Hematopoietic multipotent progenitor cell (in vitro differentiated cells): ENCODE measurements at regions not wholly inside any gene's neighbourhood (a gene's known extent, or its start where the extent isn't known, plus 50 kb on each side); places are given as distances from the start of the nearest gene placed in this dataset.

ENCODE experiments used
- DNase-seq, 3 donors: peaks; one replicate each; pipeline ENCODE4 v3.0.0-alpha.2; 2011 to 2015; ENCODE audit warnings: low read depth in 2 of 3, low spot score in 2 of 3

DNA sequence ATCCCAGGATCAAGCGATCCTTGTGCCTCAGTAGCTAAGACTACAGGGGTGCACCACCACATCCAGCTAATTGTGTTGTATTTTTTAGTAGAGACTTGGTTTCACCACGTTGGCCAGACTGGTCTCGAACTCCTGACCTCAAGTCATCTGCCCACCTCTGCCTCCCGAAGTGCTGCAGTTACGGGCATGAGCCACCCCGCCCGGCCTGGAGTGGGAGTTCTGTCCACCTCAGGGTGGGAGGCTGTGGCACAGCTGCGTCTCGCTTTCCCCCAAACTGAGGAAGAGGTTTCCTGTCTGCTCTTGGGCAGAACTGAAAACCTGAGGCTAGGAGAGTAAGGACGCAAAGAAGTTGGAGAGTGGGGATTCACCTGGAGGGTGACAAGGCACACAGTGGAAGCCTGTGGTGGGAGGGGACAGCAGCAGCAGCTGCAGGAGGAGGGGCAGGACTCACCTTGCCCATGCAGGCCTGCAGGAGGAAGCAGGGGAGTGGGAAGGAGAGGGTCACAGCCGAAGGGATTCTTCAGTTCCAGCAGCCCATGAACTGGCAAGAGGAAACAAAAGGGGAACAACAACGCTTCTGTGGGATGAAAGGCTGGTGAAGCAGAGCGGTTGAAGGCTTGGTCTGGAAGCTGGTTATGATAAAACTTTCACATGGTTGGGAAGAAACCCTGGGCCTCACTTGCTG, 181.4 kb downstream of the GAS1 start:
- no peak for DNase-seq

DNA sequence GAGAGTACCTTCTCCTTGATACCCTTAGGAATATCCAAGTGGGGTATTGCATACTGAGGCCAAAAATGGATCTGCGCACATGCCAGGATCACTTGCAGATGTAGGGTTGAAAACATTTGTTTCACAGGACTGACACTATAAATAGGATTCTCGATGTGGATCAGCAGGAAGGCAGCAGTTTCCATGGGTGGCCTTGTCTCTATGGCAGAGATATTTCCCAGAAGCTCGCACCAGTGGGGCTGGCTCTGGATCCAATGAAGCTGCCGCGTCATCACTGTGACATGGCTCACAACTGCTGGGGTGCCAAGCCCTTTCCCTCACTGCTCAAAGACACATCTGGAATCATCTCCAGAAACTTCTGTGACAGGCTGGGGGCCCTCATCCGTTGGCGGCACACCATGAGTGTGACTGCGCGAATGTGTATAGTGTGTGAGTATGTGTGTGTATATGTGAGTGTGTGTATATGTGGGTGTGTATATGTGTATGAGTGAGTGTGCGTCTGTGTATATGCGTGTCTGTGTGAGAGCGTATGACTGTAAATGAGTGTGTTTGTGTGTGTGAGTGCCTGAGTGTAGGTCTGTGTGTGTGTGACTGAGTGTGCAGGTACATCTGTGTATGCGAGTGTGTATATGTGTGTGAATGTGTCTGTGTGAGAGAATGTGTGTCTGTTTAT, 182.5 kb downstream of the GAS1 start:
- DNase-seq, result no peak

GRCh38 chr9:86764221-86764624, 183.1 kb downstream of the GAS1 start:
- DNase-seq, result no peak

- DNase-seq, result no peak
Measured at GRCh38 chr9:86763791-86764190, 183.5 kb downstream of the GAS1 start.

DNA sequence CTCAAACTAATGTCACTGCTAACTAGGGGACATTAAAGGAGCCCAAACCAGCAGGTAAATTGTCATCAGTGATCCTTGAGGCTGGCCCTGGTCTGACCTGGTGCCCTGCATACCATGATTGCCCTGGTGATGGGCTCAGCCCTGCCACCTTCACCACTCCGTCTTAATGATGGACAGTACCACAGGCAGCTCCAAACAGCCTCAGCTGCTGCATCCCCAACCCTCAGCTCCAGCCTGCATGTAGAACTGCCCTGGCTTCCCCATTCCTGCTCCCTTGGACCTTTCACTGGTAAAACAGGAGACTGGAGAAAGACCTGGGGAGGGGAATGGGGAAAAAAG, 190.0 kb downstream of the GAS1 start:
- no peak for DNase-seq

DNA sequence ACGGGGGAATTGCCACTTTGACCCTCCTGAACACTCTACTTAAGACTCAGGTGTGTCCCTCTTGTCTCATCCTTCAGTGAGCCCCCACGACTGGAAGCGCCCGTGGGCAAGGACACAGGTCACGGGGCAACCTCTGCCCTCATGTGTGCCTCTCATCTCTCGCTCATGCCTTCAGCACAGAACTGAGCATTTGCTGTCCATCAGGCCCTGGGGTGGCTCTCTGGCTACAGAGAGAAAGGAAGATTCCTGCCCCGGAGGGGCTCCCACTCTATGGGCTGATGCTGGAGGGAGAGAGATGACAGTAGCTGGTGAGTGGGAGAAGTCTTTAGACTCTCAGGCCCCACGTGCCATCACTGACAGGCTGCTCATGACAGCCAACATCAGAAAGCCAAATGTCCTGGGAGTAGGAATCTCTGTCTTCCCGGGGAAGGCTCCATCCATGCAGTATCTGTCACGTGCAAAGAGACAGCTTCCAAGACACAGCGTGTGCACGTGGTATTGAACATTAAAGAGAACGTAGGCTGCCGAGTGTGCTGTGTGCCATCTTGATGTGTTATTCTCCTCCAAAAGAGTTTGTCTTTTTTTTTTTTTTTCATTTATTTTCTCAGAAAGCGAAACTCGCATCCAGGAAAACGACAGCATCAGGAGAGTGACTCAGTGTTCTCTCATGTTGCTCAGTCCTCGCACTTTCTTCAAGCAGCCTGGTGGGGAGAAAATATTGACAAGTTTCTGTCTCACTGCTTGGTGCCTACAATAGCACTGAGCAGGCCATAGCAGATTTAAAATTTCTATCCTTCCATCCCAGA, 190.5 kb downstream of the GAS1 start:
- no peak for DNase-seq

GRCh38 chr9:86755561-86755941, 191.8 kb downstream of the GAS1 start:
- no peak for DNase-seq

DNA sequence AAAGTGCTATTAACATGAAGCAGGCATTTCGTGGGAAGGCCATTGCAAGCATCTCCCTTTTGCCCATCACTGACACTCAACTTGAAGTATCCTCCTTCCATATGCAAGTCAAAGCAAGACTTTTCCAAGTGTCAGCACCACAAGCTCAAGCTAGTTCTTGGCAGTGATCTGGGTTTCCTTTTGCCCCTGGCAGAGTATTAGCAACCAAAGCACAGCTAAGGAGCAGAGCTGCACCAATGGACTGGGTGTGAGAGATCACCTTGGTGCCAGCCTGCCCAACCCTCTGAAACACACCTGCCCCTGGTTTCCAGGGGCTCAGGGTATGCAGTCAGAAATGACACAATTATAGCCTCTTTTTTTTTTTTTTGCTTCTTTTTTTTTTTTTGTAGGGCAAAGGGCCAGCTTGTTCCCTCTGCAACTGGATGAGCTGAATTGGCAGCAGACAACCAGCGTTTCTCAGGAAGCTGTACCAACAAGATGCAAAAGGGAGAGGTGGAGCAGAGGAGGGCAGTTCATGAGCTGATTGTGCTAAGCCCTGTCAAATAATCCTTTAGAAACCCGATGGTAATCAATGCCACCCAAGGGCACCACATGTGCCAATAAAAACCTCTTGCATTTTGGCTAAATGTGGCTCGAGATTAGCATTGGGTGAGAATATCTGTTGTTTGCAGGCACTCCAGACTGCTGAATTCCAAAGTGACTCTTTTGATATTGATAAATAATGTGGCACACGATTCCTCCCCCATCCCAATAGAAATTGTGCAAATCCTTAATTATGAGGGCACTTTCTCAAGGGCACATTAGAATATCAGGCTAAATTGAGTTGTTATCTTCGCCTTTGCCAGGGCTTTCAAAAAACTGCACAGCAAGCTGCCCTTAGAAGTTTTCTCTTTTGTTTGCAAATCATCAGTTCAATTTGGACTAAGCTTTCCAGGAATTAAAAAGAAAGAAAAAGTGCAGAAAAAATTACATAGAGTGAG, 192.4 kb downstream of the GAS1 start:
- DNase-seq, result no peak

DNA sequence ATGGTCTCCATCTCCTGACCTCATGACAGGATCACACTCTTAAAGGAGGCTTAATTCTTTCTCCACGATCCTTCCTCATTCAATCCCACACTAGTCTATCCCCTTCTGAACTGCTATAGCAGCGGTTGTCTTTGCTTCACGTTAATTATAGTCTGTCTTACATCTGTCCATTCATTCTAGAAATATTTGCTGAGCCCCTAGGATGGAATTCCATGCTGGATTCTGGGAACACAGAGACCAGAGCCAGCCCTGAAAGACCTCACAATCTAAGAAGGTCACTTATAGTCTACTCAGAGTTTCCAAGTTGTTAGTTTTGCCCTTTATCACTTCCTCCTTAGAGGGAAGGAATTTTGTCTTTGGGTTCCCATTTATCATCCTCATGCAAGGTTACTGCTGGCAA, 193.5 kb downstream of the GAS1 start:
- DNase-seq, result no peak

GRCh38 chr9:86752733-86753132, 194.6 kb downstream of the GAS1 start:
- DNase-seq, result no peak

DNA sequence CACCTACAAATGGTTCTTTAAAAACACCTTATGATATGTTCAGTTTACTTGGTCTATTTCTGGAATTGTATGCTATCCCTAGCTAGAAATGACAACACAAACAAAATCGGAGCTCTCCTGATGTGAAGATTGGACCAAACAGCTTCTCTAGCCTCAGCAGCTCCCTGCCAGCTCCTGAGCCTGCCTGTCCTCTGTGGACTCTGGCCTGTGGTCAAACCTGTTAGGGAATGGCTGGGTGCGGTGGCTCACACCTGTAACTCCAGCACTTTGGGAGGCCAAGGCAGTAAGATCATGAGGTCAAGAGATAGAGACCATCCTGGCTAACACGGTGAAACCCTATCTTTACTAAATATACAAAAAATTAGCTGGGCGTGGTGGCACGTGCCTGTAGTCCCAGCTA, 195.3 kb downstream of the GAS1 start:
- DNase-seq, result no peak

DNA sequence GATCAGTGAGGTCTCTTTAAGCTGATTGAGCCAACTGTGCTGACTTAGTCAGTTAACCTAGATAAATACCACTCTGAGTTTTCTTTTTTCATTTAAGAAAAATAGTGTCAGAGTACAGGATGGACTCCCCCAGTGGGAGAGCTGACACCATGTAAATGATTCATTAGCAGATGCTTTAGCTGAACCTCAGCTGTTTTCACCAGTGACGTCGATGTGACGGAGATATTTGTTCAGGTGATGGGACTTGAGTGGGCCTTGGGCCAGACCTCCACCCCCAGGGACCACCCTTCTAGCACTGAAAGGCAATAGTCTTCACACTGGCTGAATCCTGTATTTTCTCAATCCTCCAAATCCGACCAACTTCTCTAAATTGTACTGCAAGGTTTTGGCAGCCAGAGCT, 196.1 kb downstream of the GAS1 start:
- no peak for DNase-seq

- no peak for DNase-seq
Measured at GRCh38 chr9:86749894-86750255, 197.4 kb downstream of the GAS1 start.

DNA sequence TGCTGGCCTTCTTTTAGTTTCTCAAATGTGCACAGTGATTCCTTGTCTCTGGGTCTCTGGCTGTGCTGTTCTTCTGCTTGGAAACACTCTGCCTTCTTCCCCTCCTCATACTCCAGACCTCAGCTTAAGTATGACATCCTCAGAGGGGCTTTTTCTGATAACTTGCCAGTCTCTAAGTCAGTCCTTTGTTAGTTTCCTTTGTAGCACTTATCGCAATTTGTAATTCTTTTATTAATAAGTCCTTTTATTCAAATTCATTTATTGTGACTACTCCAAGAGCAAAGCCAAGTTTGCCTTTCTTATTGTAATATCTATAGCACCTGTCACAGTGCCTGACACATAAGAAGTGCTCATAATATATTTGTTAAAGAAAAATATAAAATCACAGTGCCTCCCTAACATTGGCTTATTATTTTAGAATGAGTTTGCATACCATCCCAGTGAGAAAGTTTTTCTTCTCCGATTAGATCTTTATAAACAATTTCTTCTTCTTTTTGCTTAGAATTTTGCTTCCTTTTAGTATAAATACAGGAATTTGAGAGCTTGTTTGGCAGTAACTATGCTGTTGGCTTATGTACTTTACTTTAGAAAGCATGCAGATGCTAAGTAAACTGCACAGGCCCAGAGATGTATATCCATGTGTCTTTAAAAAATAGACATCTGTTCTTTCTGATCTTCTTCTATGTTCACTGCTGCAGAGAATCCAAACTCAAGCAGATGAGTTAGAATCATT, 198.0 kb downstream of the GAS1 start:
- DNase-seq, result no peak

DNA sequence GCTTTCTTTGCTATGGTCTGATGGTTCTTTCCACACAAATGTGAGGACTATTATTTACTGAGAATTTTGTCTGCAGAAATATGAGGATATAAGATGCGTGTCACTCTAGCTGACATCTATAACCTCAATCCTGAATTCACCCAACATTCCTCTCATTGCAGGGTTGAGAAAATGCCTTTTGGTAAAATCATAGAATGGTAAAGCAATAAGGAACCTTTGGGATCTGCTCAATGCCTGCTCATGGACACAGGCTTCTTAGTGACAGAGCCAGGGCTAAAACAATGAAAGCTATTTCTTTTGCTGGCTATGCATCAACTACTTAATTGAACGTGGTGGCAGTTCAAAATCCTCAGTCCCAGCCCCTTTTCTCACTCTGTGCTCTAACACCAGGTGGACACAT, 199.6 kb downstream of the GAS1 start:
- no peak for DNase-seq

DNA sequence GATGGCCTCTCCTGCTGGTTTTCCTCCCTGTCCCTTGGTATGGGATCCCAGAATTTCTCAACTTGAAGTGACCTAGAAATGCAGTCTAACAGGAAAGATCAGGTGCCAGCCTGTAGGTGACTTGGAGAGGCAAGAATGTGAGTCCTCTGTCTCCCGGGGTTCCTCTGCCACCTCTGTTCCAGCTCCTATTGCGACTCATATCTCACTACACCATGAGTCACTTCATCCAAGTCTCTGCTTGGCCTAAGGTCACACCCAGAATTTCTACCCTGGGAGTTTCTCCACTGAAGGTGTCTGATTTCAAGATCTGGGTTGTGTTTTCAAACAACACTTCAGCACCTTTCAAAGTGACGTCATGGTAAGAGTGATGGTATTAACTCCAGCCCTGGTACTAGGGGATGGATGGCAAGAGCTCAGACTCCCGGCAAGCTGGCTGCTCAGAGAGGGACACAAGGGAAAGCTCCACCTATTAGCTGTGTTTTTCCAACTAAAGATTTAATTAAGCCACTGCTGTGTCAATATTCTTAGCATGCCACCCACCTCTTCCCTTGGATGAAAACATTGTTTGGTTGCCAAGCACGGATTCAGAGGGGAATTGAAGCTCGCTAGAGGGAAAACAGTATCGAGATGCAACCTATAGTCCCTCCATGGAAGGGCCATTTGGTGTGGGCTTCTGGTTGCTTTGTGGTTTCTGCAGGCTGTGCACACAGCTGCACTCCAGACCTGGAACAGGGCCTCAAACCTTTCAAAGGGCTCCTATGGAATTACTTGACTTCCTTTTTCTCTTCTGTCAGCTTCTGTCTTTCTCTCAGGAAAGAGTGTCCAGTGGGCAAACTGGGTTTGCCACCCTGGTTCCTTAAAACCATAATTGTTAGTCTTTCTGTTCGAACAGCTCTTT, 205.7 kb downstream of the GAS1 start:
- DNase-seq, result no peak

- no peak for DNase-seq
Measured at GRCh38 chr9:86735772-86736458, 211.4 kb downstream of the GAS1 start.

GRCh38 chr9:86734771-86735170, 212.5 kb downstream of the GAS1 start:
- DNase-seq, result no peak

DNA sequence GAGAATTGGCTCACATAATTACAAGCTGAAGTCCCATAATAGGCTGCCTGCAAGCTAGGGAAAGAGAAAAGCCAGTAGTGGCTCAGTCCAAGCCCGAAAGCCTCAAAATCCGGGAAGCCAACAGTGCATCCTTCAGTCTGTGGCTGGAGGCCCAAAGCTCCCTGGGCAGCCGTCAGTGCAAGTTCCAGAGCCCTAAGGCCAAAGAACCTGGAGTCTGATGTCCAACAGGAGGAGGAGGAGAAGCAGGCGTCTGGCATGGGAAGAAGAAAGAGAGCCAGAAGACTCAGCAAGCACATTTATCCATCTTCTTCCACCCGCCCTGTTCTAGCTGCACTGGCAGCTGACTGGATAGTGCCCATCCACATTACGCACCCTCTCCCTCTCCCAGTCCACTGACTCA, 213.4 kb downstream of the GAS1 start:
- DNase-seq, result no peak
